GM12864 (cell line): ENCODE measurements at regions not wholly inside any gene's neighbourhood (a gene's known extent, or its start where the extent isn't known, plus 50 kb on each side); places are given as distances from the start of the nearest gene placed in this dataset.

Experiments used
- DNase-seq: peaks from one replicate; pipeline ENCODE4 v3.0.0-alpha.2; 2011; ENCODE audit warnings: low read depth
- H3K4me3 ChIP-seq: 2 replicates; pipeline ENCODE4 v1.5.1; 2011; ENCODE audit warnings: mild to moderate bottlenecking, low read depth, low read length, control low read depth
- CTCF ChIP-seq: IDR thresholded peaks from 2 replicates; pipeline ENCODE4 v1.5.1; 2011; ENCODE audit warnings: low read depth, mild to moderate bottlenecking, moderate library complexity, low read length, control low read depth, inconsistent platforms; ENCODE audit errors: missing control alignments

GRCh38 chr13:66021846-66022245 lies 1208.3 kb downstream of the PCDH9 start:
- no peak for TF ChIP-seq CTCF
- DNase-seq: no peak
- H3K4me3 ChIP-seq: no peak overlapping the region

- no peak overlapping the region for H3K4me3 ChIP-seq
- no peak for DNase-seq
- TF ChIP-seq CTCF: no peak
Measured at GRCh38 chr13:66014771-66015170, 1215.4 kb downstream of the PCDH9 start.

GRCh38 chr13:66009241-66009640 lies 1220.9 kb downstream of the PCDH9 start:
- DNase-seq: no peak
- no peak overlapping the region for H3K4me3 ChIP-seq
- TF ChIP-seq CTCF: no peak

GRCh38 chr13:66003558-66003957 lies 1226.6 kb downstream of the PCDH9 start:
- DNase-seq: no peak
- H3K4me3 ChIP-seq: no peak overlapping the region
- no peak for TF ChIP-seq CTCF

- no peak for DNase-seq
- TF ChIP-seq CTCF: no peak
- H3K4me3 ChIP-seq: no peak overlapping the region
Measured at GRCh38 chr13:66001140-66001539, 1229.0 kb downstream of the PCDH9 start.

- no peak for TF ChIP-seq CTCF
- DNase-seq: no peak
- no peak overlapping the region for H3K4me3 ChIP-seq
Measured at GRCh38 chr13:65999411-65999810, 1230.7 kb downstream of the PCDH9 start.

- no peak for TF ChIP-seq CTCF
- DNase-seq: no peak
- no peak overlapping the region for H3K4me3 ChIP-seq
Measured at GRCh38 chr13:65990684-65991083, 1239.5 kb downstream of the PCDH9 start.
